AG04450 (cell line): ENCODE measurements at regions not wholly inside any gene's neighbourhood (a gene's known extent, or its start where the extent isn't known, plus 50 kb on each side); places are given as distances from the start of the nearest gene placed in this dataset.

Source experiments
- CTCF ChIA-PET: fragments of 300-600, 350-600 bp; formaldehyde crosslinking; extraction: SDS; loops from one replicate; lab custom pipeline; 2022; ENCODE audit warnings: antibody characterized with exemption, inconsistent platforms; lab: Charles Lee
- POLR2A ChIA-PET: fragments of 350-600 bp; formaldehyde crosslinking; extraction: SDS; loops from one replicate; lab custom pipeline; 2021; ENCODE audit warnings: antibody characterized with exemption, inconsistent platforms; lab: Yijun Ruan, JAX
- DNase-seq: peaks from one replicate; pipeline ENCODE4 v3.0.0-alpha.2; 2011; ENCODE audit warnings: low read depth, low spot score
- H3K27ac ChIP-seq: one replicate; pipeline ENCODE4 v1.5.1; 2012; ENCODE audit warnings: low read depth, low read length, control low read depth
- H3K27me3 ChIP-seq: one replicate; pipeline ENCODE4 v1.6.0; 2012; ENCODE audit warnings: low read length; ENCODE audit not compliant: control insufficient read depth, insufficient read depth
- H3K4me3 ChIP-seq: 2 replicates; pipeline ENCODE4 v1.5.1; 2011; ENCODE audit warnings: mild to moderate bottlenecking, low read depth, low read length, control low read depth
- H3K9me3 ChIP-seq: 2 replicates; pipeline ENCODE4 v1.5.1; 2012; ENCODE audit warnings: low read length; ENCODE audit not compliant: control insufficient read depth, insufficient read depth
- TF ChIP-seq, protein P1 (sequence below): IDR thresholded peaks from 2 replicates; pipeline ENCODE4 v1.5.1; 2011; ENCODE audit warnings: low read depth, low read length, control low read depth, inconsistent platforms

DNA sequence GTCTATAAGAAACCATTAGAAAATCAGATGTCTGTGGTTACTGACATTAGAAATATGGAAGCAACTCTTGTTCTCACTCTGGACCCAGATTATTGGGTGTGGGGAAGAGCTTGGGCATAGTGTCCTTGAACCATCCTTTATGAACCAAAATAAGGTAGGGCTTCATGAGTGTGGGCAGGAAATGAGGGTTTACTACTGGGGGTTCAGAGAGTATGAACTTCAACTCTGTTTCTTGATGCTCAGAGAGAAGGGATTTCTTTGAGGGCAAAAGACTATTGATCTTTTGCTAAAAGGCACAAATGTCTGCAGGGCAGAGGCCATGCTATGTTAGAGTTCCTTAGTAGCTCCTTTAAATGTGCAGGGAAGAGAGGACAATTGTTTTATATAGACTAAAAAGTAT, 183.3 kb upstream of the ATP2B1 start:
- ChIA-PET CTCF (no interaction called here), POLR2A (no interaction called here)

DNA sequence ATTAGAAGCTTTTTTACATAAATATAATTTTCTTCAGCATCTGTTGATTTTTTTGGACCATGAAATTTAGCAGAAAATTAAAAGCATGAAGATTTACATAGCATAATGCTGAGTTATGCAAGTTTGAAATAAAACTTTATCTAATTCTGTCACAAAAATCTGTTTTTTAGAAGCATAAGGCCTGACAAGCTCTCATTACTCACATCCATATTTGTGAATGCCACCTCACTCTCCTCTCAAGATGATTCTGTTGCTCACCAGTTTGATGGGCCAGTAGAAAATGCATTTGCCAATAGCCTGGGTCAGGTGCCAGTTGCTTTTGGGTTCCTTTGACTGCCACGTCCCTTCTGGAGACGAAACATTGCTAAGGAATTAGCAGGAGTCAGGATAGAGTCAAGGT, 181.5 kb upstream of the ATP2B1 start:
- H3K27me3 ChIP-seq = no peaks in the 10 kb centered on the region
- H3K27ac ChIP-seq = no peak overlapping the region
- no peak overlapping the region for H3K4me3 ChIP-seq
- no peak for DNase-seq
- ChIA-PET POLR2A (no interaction called here), CTCF (no interaction called here)
- no peaks in the 10 kb centered on the region for H3K9me3 ChIP-seq
- TF ChIP-seq, protein P1, sequence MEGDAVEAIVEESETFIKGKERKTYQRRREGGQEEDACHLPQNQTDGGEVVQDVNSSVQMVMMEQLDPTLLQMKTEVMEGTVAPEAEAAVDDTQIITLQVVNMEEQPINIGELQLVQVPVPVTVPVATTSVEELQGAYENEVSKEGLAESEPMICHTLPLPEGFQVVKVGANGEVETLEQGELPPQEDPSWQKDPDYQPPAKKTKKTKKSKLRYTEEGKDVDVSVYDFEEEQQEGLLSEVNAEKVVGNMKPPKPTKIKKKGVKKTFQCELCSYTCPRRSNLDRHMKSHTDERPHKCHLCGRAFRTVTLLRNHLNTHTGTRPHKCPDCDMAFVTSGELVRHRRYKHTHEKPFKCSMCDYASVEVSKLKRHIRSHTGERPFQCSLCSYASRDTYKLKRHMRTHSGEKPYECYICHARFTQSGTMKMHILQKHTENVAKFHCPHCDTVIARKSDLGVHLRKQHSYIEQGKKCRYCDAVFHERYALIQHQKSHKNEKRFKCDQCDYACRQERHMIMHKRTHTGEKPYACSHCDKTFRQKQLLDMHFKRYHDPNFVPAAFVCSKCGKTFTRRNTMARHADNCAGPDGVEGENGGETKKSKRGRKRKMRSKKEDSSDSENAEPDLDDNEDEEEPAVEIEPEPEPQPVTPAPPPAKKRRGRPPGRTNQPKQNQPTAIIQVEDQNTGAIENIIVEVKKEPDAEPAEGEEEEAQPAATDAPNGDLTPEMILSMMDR = no peak

More for the DNA sequence above, 183.3 kb upstream of the ATP2B1 start:
- TF ChIP-seq, protein P1 = no peak
- no peak for DNase-seq
- no peak overlapping the region for H3K4me3 ChIP-seq
- H3K27ac ChIP-seq = no peak overlapping the region
- H3K27me3 ChIP-seq = no peaks in the 10 kb centered on the region
- no peaks in the 10 kb centered on the region for H3K9me3 ChIP-seq

- ChIA-PET POLR2A (no interaction called here), CTCF (no interaction called here)
- H3K27me3 ChIP-seq = no peaks in the 10 kb centered on the region
- H3K4me3 ChIP-seq = no peak overlapping the region
- no peak for DNase-seq
- no peak overlapping the region for H3K27ac ChIP-seq
- no peaks in the 10 kb centered on the region for H3K9me3 ChIP-seq
- TF ChIP-seq, protein P1 = no peak
These were observed 180.4 kb upstream of the ATP2B1 start for GRCh38 chr12:89889062-89889461.

DNA sequence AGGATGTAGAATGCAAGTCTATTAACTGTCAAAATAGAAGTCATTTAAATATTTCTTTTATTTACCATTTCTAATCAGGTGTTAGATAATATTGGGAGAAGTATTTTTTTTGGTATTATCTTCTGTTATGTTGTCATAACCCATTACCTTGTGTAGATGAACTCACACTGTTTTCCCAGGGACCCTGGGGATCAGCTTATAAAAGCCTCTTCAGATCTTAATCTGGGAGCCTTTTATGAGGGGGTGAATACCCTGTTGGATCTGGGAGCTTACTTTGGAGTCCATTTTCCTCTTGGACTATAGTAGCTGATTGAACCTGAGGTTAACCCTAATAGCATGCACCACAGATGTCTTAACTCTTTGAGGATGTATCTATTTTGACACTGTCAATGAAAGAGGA, 176.3 kb upstream of the ATP2B1 start:
- no peaks in the 10 kb centered on the region for H3K27me3 ChIP-seq
- ChIA-PET POLR2A (no interaction called here), CTCF (interaction anchor here (1.2 kb wide), 2 partner anchors 12 to 341 kb away, joined by 3 to 6 read pairs; no protein-coding TSS in a partner anchor)
- H3K9me3 ChIP-seq = no peaks in the 10 kb centered on the region
- no peak overlapping the region for H3K27ac ChIP-seq
- no peak overlapping the region for H3K4me3 ChIP-seq
- no peak for DNase-seq
- TF ChIP-seq, protein P1 = no peak

DNA sequence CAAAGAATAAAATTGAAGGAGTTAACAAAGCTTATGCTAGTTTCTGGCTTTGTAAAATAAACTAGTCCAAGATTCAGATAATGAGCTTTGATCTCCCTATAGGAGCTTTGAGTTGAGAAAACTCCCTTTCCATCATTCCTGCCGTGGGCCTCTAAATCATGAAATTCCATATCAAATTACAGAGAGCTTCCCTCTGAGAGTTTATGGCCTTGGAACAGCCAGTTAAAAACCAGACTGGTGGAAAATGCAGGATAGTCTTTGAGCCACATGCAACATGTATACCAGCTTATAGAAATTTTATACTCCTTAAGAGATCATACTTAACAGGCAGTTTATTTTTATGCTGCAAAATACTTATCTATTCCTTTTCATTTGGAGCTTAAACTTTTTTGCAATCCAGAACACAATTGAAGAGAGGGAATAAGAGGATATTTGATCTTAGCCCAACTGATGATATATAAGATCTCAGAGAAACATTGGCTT, 175.8 kb upstream of the ATP2B1 start:
- ChIA-PET CTCF (interaction anchor here (1.2 kb wide), 2 partner anchors 12 to 340 kb away, joined by 3 to 6 read pairs; no protein-coding TSS in a partner anchor), POLR2A (no interaction called here)
- Histone ChIP-seq H3K4me3 (no peak overlapping the region), H3K9me3 (no peaks in the 10 kb centered on the region), H3K27ac (no peak overlapping the region), H3K27me3 (no peaks in the 10 kb centered on the region)
- TF ChIP-seq, protein P1 = no peak
- no peak for DNase-seq
